Caco-2 (cell line): ENCODE measurements at regions not wholly inside any gene's neighbourhood (a gene's known extent, or its start where the extent isn't known, plus 50 kb on each side); places are given as distances from the start of the nearest gene placed in this dataset.

ENCODE experiments used
- BruUV-seq: library from RNA; stranded (reverse); fragments of 400-500 nt; replicated peaks from 2 replicates; lab custom pipeline; 2021; lab: Mats Ljungman, UMichigan
- CTCF ChIA-PET: fragments of 300-600 bp; sonication (Branson Sonifier 250); formaldehyde crosslinking; loops from one replicate; lab custom pipeline; 2022; ENCODE audit warnings: antibody characterized with exemption; lab: Charles Lee
- POLR2A ChIA-PET: fragments of 300-600 bp; sonication (Branson Sonifier 250); formaldehyde crosslinking; loops from one replicate; lab custom pipeline; 2022; ENCODE audit warnings: antibody characterized with exemption; lab: Charles Lee
- DNase-seq, 2 experiments: peaks; one replicate each; pipeline versions ENCODE4 v3.0.0 to v3.0.0-alpha.2; 2020 to 2022
- H3K27me3 ChIP-seq: replicated peaks from 2 replicates; pipeline ENCODE4 v1.6.0; 2011; ENCODE audit warnings: low read length; ENCODE audit not compliant: control insufficient read depth, insufficient read depth
- H3K36me3 ChIP-seq: 2 replicates; pipeline ENCODE4 v1.5.1; 2011; ENCODE audit warnings: low read length; ENCODE audit not compliant: control insufficient read depth, insufficient read depth
- H3K4me1 ChIP-seq: fragments of 250-450 bp; sonication (Bioruptor Pico); 2 replicates; pipeline ENCODE4 v1.5.1; 2020; ENCODE audit warnings: mild to moderate bottlenecking
- H3K4me3 ChIP-seq: 2 replicates; pipeline ENCODE4 v1.5.1; 2011; ENCODE audit warnings: low read depth, mild to moderate bottlenecking, control low read depth, low read length
- H3K9me3 ChIP-seq: fragments of 250-450 bp; sonication (Bioruptor Pico); 2 replicates; pipeline ENCODE4 v1.5.1; 2020; ENCODE audit warnings: mild to moderate bottlenecking, moderate library complexity
- H3K27ac Mint-ChIP-seq: one replicate; pipeline ENCODE4 v1.8.0; 2022; ENCODE audit warnings: mixed read lengths; ENCODE audit not compliant: unreplicated experiment
- H3K27me3 Mint-ChIP-seq: one replicate; pipeline ENCODE4 v1.8.0; 2022; ENCODE audit warnings: mixed read lengths; ENCODE audit not compliant: insufficient read depth, unreplicated experiment
- H3K36me3 Mint-ChIP-seq: one replicate; pipeline ENCODE4 v1.8.0; 2022; ENCODE audit warnings: mild to moderate bottlenecking, mixed read lengths; ENCODE audit not compliant: insufficient read depth, unreplicated experiment
- H3K4me1 Mint-ChIP-seq: one replicate; pipeline ENCODE4 v1.8.0; 2022; ENCODE audit warnings: low read depth, mixed read lengths; ENCODE audit not compliant: unreplicated experiment
- H3K4me3 Mint-ChIP-seq: one replicate; pipeline ENCODE4 v1.8.0; 2022; ENCODE audit warnings: mild to moderate bottlenecking, moderate library complexity, mixed read lengths; ENCODE audit not compliant: unreplicated experiment
- H3K9me3 Mint-ChIP-seq: one replicate; pipeline ENCODE4 v1.8.0; 2022; ENCODE audit warnings: mixed read lengths; ENCODE audit not compliant: unreplicated experiment
- intact Hi-C: fragments of 100-400 bp; cut with micrococcal nuclease; formaldehyde crosslinking; loops from one replicate; pipeline ENCODE4 v1.10.0; 2022; ENCODE audit not compliant: unreplicated experiment
- TF ChIP-seq, protein P1 (sequence below), 2 experiments: fragments of 200-600 bp in 1 of 2; IDR thresholded peaks; 1 replicate in 1 of 2; 2 replicates in 1 of 2; pipeline versions ENCODE4 v1.5.1 to v1.8.0; 2011 to 2022; ENCODE audit warnings: antibody characterized with exemption in 1 of 2, control low read depth in 1 of 2, inconsistent platforms in 1 of 2, low read depth in 1 of 2, low read length in 1 of 2, mild to moderate bottlenecking in 1 of 2, moderate library complexity in 1 of 2; ENCODE audit not compliant: insufficient read depth in 1 of 2, severe bottlenecking in 1 of 2, unreplicated experiment in 1 of 2

DNA sequence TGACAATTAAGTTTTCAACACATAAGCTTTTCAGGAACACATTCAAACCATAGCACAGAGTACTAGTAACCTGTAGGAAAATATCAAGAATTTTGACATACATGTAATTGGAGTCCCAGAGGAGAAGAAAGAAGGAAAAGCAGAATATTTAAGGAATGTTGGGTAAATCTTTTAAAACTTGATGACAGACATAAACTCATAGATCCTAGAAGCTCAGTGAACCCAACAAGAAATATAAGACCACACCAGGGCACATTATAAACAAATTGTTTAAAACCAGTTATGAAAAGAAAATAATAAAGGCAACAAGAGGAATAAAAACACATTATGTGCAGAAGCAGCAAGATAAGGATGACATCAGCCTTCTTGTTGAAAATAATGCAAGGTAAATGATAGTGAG lies 151.5 kb upstream of the ATXN1 start:
- 0 out of 2 replicates have a peak, but pooled peaks cover 5% of the 10 kb centered on the region for H3K4me1 ChIP-seq
- H3K4me3 ChIP-seq, result no peak overlapping the region
- TF ChIP-seq, protein P1, sequence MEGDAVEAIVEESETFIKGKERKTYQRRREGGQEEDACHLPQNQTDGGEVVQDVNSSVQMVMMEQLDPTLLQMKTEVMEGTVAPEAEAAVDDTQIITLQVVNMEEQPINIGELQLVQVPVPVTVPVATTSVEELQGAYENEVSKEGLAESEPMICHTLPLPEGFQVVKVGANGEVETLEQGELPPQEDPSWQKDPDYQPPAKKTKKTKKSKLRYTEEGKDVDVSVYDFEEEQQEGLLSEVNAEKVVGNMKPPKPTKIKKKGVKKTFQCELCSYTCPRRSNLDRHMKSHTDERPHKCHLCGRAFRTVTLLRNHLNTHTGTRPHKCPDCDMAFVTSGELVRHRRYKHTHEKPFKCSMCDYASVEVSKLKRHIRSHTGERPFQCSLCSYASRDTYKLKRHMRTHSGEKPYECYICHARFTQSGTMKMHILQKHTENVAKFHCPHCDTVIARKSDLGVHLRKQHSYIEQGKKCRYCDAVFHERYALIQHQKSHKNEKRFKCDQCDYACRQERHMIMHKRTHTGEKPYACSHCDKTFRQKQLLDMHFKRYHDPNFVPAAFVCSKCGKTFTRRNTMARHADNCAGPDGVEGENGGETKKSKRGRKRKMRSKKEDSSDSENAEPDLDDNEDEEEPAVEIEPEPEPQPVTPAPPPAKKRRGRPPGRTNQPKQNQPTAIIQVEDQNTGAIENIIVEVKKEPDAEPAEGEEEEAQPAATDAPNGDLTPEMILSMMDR (IDR thresholded peaks at IDR 0.05; ENCODE audit: insufficient read depth in 1 of 2, low read depth in 1 of 2, low read length in 1 of 2, severe bottlenecking in 1 of 2, unreplicated experiment in 1 of 2), result no peak
- H3K27me3 Mint-ChIP-seq, result no peaks in the 10 kb centered on the region
- POLR2A ChIA-PET, result no interaction called here
- intact Hi-C loops, result no loop called here
- H3K36me3 ChIP-seq, result no peaks in the 10 kb centered on the region
- no peak overlapping the region for H3K4me3 Mint-ChIP-seq
- H3K36me3 Mint-ChIP-seq, result no peaks in the 10 kb centered on the region
- H3K27me3 ChIP-seq, result no peaks in the 10 kb centered on the region
- H3K9me3 Mint-ChIP-seq, result no peaks in the 10 kb centered on the region
- no TSS peak for BruUV-seq
- no peak for DNase-seq
- CTCF ChIA-PET, result no interaction called here
- peaks cover 7% of the 10 kb centered on the region for H3K4me1 Mint-ChIP-seq
- peaks cover 6% of the 10 kb centered on the region; the same call in 1 of the 2 replicates for H3K9me3 ChIP-seq
- H3K27ac Mint-ChIP-seq, result no peak overlapping the region

DNA sequence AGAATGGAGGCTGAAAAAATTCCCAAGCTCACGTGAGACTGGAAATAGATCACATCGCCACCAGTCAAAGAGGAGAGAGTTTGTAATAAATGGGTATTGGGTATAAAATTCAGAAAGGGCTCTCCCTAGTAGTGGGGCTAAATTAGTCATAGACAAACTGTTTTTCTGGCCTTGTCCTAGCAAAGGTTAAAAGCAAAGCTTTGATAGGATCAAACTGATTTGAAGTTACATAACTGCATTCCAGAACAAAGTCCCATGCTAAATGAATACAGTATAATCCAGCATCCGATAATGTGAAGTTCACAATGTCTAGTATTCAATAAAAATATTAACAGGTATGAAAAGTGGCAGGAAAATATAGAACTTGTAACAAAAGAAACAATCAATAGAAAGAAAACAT lies 149.8 kb upstream of the ATXN1 start:
- no peaks in the 10 kb centered on the region for H3K9me3 Mint-ChIP-seq
- Histone ChIP-seq H3K4me3 (no peak overlapping the region), H3K4me1 (0 out of 2 replicates have a peak, but pooled peaks cover 5% of the 10 kb centered on the region), H3K36me3 (no peaks in the 10 kb centered on the region), H3K27me3 (no peaks in the 10 kb centered on the region), H3K9me3 (peaks cover 6% of the 10 kb centered on the region; the same call in 1 of the 2 replicates)
- no peak for DNase-seq
- ChIA-PET POLR2A (no interaction called here), CTCF (no interaction called here)
- no peak overlapping the region for H3K27ac Mint-ChIP-seq
- peaks cover 6% of the 10 kb centered on the region for H3K27me3 Mint-ChIP-seq
- intact Hi-C loops, result no loop called here
- BruUV-seq, result no TSS peak
- TF ChIP-seq, protein P1 (IDR thresholded peaks at IDR 0.05; ENCODE audit: insufficient read depth in 1 of 2, low read depth in 1 of 2, low read length in 1 of 2, severe bottlenecking in 1 of 2, unreplicated experiment in 1 of 2), result no peak
- no peak overlapping the region for H3K4me3 Mint-ChIP-seq
- H3K4me1 Mint-ChIP-seq, result peaks cover 7% of the 10 kb centered on the region
- H3K36me3 Mint-ChIP-seq, result no peaks in the 10 kb centered on the region

DNA sequence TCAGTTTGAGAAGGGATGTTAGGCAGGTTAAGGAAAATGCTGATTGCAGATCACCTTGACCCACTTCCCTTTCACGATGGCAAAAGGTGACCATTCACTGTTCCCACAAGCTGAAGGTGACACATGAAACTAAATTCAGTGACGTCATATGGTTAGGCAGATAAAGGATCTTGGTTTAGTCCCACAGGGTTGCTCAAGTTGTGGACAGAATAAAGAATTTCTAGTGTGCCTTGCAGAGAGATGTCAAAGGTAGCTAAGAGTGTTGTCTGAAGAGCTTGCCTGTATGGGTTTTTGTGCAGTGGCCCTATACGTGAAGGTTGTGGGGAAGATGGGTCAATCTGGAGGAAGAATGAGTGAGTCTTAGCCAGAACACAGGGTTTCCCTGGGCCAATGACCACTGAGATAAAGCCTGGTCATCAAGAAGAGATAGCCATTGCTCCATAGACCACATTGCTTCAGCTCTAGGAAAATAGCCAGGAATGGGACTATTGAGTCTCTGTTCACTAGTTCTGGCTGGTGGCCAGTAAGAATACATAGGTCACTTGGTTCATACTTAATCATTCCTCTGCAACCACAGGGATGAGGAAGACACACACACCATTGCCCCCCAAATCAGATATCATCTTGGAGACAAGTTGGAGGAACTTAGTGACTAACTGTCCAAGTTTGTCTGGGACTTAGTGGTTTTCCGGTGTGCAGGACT lies 148.5 kb upstream of the ATXN1 start:
- Mint-ChIP-seq H3K27me3 (peaks cover 6% of the 10 kb centered on the region), H3K9me3 (no peaks in the 10 kb centered on the region), H3K4me3 (no peak overlapping the region), H3K27ac (no peak overlapping the region), H3K36me3 (no peaks in the 10 kb centered on the region), H3K4me1 (peaks cover 7% of the 10 kb centered on the region)
- Histone ChIP-seq H3K36me3 (no peaks in the 10 kb centered on the region), H3K27me3 (no peaks in the 10 kb centered on the region), H3K9me3 (peaks cover 6% of the 10 kb centered on the region; the same call in 1 of the 2 replicates), H3K4me1 (0 out of 2 replicates have a peak, but pooled peaks cover 5% of the 10 kb centered on the region), H3K4me3 (no peak overlapping the region)
- no peak for DNase-seq
- TF ChIP-seq, protein P1 (IDR thresholded peaks at IDR 0.05; ENCODE audit: insufficient read depth in 1 of 2, low read depth in 1 of 2, low read length in 1 of 2, severe bottlenecking in 1 of 2, unreplicated experiment in 1 of 2), result no peak
- ChIA-PET POLR2A (no interaction called here), CTCF (no interaction called here)
- no TSS peak for BruUV-seq
- intact Hi-C loops, result no loop called here
